ENCODE measurements at regions not wholly inside any gene's neighbourhood (a gene's known extent, or its start where the extent isn't known, plus 50 kb on each side); places are given as distances from the start of the nearest gene placed in this dataset.

DNA sequence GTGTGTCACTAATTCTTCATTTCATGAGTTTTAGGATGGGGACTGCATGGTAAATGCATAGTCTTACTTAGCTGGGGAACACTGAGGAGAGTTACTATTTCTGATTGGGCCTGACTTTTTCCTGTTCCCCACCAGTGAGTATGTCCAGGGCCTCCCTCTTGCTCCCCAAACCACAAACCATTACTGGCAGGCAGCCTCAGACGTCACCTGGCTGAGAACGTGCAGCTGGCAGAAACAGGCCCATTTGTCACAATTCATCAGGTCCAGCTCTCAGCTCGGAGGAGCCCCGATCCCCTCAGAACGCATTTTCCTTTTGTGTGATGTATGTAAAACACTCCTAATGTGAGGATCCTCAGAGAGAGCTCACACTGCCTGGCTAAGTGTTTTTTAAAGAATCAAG is 71.7 kb upstream of the SIX3 start:
- DNase-seq (ENCODE audit: low read depth): no peak
- TF ChIP-seq, protein P1, sequence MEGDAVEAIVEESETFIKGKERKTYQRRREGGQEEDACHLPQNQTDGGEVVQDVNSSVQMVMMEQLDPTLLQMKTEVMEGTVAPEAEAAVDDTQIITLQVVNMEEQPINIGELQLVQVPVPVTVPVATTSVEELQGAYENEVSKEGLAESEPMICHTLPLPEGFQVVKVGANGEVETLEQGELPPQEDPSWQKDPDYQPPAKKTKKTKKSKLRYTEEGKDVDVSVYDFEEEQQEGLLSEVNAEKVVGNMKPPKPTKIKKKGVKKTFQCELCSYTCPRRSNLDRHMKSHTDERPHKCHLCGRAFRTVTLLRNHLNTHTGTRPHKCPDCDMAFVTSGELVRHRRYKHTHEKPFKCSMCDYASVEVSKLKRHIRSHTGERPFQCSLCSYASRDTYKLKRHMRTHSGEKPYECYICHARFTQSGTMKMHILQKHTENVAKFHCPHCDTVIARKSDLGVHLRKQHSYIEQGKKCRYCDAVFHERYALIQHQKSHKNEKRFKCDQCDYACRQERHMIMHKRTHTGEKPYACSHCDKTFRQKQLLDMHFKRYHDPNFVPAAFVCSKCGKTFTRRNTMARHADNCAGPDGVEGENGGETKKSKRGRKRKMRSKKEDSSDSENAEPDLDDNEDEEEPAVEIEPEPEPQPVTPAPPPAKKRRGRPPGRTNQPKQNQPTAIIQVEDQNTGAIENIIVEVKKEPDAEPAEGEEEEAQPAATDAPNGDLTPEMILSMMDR (conservative IDR thresholded peaks at IDR 0.05; ENCODE audit: low read depth, low read length): no peak
- H3K4me3 ChIP-seq (ENCODE audit: low read length): no peak overlapping the region

DNA sequence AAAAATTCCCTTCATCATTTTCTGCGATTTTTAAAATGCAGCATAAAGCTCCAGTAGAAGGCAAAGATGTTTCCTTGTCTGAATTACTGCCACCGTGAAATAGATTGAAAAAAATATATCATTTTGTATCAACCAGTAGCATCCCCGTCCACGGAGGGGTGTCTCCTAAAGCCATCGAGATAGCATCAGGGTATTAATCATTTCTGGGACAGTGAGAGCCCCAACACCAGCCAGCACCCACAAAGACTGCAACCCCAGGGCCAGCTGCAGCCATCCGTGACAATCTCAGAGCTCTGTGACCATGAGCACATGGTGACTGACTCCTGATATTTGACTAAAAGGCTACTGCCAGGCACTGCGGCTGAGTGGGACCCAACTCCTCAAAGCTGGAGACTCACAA is 64.1 kb upstream of the SIX3 start:
- H3K4me3 ChIP-seq (ENCODE audit: low read length): no peak overlapping the region
- TF ChIP-seq, protein P1 (conservative IDR thresholded peaks at IDR 0.05; ENCODE audit: low read depth, low read length): no peak
- DNase-seq (ENCODE audit: low read depth): no peak

DNA sequence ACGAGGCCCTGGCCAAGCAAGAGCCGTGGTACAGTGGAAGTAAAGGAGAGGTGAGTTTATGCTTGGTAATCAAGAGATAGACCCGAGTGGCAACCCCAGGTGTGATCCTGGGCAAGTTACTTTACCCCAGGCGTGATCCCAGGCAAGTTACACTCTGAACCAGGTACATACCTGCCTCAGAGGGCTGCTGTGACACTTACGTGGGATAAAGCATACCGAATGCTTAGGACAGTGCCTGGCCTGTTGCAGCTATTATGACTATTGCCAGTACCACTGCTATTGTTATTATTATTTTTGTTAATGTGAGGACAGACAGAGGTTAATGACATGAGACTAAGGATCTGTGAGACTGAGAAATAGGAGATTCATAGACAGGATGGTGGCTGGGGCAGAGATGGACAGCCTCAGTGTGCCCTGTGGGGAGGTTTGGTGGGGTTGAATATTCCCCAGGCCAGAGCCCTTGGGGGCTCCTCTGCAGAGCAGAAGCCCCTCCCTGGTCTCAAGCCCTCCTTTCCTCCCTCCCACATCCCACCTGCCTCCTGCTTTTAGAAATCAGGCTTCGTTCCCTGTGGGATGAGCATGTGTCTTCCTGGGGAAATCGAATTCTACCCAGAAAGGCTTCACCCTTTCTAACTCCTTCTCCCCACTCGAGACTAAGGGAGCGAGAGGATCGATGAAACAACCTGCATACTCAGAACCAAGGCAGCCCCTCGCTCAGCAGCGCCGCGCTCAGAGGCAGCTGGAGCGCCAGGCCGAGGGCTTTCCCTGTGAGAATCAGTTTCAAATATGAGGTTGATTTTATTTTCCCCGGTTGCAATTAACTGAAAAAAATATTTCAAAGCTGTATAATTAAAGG is 62.0 kb upstream of the SIX3 start:
- TF ChIP-seq, protein P1 (conservative IDR thresholded peaks at IDR 0.05; ENCODE audit: low read depth, low read length): no peak
- no peak overlapping the region for H3K4me3 ChIP-seq (ENCODE audit: low read length)
- DNase-seq (ENCODE audit: low read depth): no peak

DNA sequence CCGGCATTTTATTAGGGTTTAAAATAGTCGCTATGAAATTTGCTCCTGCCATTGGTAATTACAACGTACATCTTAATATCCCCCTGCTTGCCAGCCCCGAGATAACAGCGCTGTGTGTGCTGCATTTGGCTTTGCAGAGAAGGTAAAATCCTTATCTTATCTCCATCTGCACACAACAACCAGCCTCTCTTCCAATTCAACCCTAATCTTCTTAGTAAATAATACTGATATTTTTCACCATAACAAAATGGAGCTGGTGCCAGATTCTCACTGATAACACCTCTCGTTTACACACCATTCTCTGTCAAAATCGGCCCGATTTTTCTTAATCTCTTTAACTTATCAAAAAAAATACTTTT is 61.4 kb upstream of the SIX3 start:
- no peak overlapping the region for H3K4me3 ChIP-seq (ENCODE audit: low read length)
- TF ChIP-seq, protein P1 (conservative IDR thresholded peaks at IDR 0.05; ENCODE audit: low read depth, low read length): no peak
- DNase-seq (ENCODE audit: low read depth): no peak

DNA sequence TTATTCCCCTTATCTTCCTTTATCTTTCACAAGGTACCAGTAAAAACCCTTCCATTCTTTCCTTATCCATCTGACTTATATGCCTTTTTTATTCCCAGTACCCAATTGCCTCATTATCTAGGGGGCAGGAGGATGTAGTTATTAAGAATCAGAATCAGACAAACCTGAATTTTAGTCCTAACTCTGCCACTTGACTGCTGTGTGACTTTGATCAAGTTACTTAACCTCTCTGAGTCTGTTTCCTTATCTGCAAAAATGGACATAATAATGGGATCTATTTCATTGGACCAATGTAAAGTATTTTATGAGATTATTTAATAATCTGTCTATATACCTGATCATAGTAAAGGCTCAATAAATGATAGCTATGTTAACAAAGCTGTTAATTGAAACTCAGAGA is 59.6 kb upstream of the SIX3 start:
- no peak for DNase-seq (ENCODE audit: low read depth)
- H3K4me3 ChIP-seq (ENCODE audit: low read length): no peak overlapping the region
- TF ChIP-seq, protein P1 (conservative IDR thresholded peaks at IDR 0.05; ENCODE audit: low read depth, low read length): no peak

DNA sequence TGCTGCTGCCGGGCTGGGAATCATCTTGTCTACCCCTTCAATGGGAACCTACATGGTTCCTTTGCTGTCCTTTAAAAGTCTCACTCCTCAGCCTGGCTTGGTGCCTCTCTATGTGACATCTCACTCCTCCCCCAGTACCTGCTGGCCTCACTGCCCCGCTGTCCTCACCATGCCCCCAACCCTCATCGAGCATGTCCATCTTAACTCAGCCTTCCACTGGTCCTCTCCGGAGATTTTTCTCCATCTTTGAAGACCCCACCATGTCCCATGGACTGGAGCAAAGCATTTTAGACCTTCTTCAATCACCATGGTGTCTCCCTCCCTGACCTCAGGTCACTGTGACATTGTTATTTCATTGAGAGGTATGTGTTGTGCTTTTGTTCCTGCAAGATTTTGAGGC is 58.1 kb upstream of the SIX3 start:
- TF ChIP-seq, protein P1 (conservative IDR thresholded peaks at IDR 0.05; ENCODE audit: low read depth, low read length): no peak
- no peak for DNase-seq (ENCODE audit: low read depth)
- no peak overlapping the region for H3K4me3 ChIP-seq (ENCODE audit: low read length)

DNA sequence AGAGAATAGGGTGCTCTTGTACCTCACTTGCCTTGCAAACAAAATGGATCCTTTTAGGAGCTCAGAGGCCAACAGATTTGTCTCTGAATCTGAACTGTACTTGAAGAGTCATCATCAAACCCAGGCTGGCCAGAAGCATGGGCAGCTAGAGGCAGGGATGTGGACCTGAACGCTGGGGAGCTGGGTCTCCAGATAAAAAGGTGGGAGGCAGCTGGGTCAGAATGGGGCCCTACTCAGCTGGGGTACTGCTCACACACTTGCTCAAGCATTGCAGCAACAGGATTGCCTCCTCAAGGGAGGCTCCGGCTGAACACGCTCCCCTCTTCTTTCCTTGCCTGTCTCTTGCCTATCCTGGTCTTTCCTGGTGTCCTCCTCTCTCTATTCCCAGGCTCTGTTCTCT is 57.3 kb upstream of the SIX3 start:
- H3K4me3 ChIP-seq (ENCODE audit: low read length): no peak overlapping the region
- DNase-seq (ENCODE audit: low read depth): no peak
- TF ChIP-seq, protein P1 (conservative IDR thresholded peaks at IDR 0.05; ENCODE audit: low read depth, low read length): no peak

Data from retinal pigment epithelial cell (primary cell).